B cell (primary cell): ENCODE measurements at regions not wholly inside any gene's neighbourhood (a gene's known extent, or its start where the extent isn't known, plus 50 kb on each side); places are given as distances from the start of the nearest gene placed in this dataset.

Experiments used
- ATAC-seq: fragments of 200-7000 bp; cut with Tn5 transposase; one replicate; pipeline ENCODE4 v1.10.0; 2021; ENCODE audit warnings: low read depth, mild to moderate bottlenecking, moderate number of reproducible peaks, moderate library complexity
- CTCF ChIA-PET: fragments of 350-600 bp; sonication (Branson Sonifier 250); formaldehyde crosslinking; loops from one replicate; lab custom pipeline; 2021; ENCODE audit warnings: antibody characterized with exemption, inconsistent platforms; lab: Charles Lee
- POLR2A ChIA-PET: fragments of 350-600 bp; sonication (Branson Sonifier 250); formaldehyde crosslinking; loops from one replicate; lab custom pipeline; 2021; ENCODE audit warnings: antibody characterized with exemption; lab: Charles Lee
- DNase-seq: peaks from one replicate; pipeline ENCODE4 v3.0.0; 2013
- H2AFZ ChIP-seq: 2 replicates; pipeline ENCODE4 v1.6.1; 2012; ENCODE audit warnings: mild to moderate bottlenecking, low read depth, low read length; ENCODE audit not compliant: insufficient read depth, poor library complexity, severe bottlenecking
- H3K27ac ChIP-seq, 2 donors: 1 replicate in 1 of 2; 2 replicates in 1 of 2; pipeline ENCODE4 v1.5.1; 2012 to 2013; ENCODE audit warnings: low read length in 2 of 2, mild to moderate bottlenecking in 2 of 2, moderate library complexity in 1 of 2
- H3K27me3 ChIP-seq, 4 experiments: fragments of 200-600 bp in 1 of 4; sonication (generic) in 1 of 4; replicated peaks in 1 of 4; 1 replicate in 2 of 4; 2 replicates in 2 of 4; pipeline versions ENCODE4 v1.6.1 to v1.7.0; 2013 to 2016; ENCODE audit warnings: low read length in 3 of 4, mild to moderate bottlenecking in 2 of 4, mixed read lengths in 1 of 4, moderate library complexity in 1 of 4; ENCODE audit not compliant: insufficient read depth in 4 of 4, control insufficient read depth in 3 of 4; ENCODE audit errors: control extremely low read depth in 1 of 4
- H3K36me3 ChIP-seq, 2 experiments: replicated peaks in 1 of 2; 1 replicate in 1 of 2; 2 replicates in 1 of 2; pipeline versions ENCODE4 v1.6.1 to v1.7.1; 2013; ENCODE audit warnings: low read length in 1 of 2; ENCODE audit not compliant: insufficient read depth in 2 of 2, control insufficient read depth in 1 of 2; ENCODE audit errors: control extremely low read depth in 1 of 2, extremely low read depth in 1 of 2
- H3K4me1 ChIP-seq, 2 donors: fragments of 200-600 bp in 1 of 2; sonication (generic) in 1 of 2; 1 replicate in 1 of 2; 2 replicates in 1 of 2; pipeline versions ENCODE4 v1.5.1 to v1.6.1; 2013 to 2017; ENCODE audit warnings: low read length in 2 of 2; ENCODE audit not compliant: control insufficient read depth in 2 of 2, insufficient read depth in 2 of 2
- H3K4me2 ChIP-seq: replicated peaks from 2 replicates; pipeline ENCODE3; 2012; ENCODE audit warnings: mild to moderate bottlenecking, low read depth, low read length; ENCODE audit not compliant: poor library complexity, severe bottlenecking
- H3K4me3 ChIP-seq, 5 experiments: fragments of 200-600 bp in 1 of 5; sonication (generic) in 1 of 5; 1 replicate in 3 of 5; 2 replicates in 2 of 5; pipeline versions ENCODE4 v1.5.1 to v1.7.0; 2011 to 2016; ENCODE audit warnings: low read length in 4 of 5, mild to moderate bottlenecking in 4 of 5, low read depth in 2 of 5, control low read depth in 1 of 5, moderate library complexity in 1 of 5; ENCODE audit not compliant: insufficient read depth in 1 of 5; ENCODE audit errors: control extremely low read depth in 1 of 5, extremely low read depth in 1 of 5
- H3K79me2 ChIP-seq: fragments of 200-600 bp; sonication (generic); one replicate; pipeline ENCODE4 v1.6.0; 2016; ENCODE audit warnings: low read length; ENCODE audit not compliant: control insufficient read depth, insufficient read depth
- H3K9ac ChIP-seq: fragments of 200-600 bp; sonication (generic); 2 replicates; pipeline ENCODE4 v1.6.1; 2017; ENCODE audit warnings: mild to moderate bottlenecking, low read length, moderate library complexity
- H3K9me3 ChIP-seq, 3 donors: one replicate each; pipeline versions ENCODE4 v1.6.1 to v1.7.1; 2013; ENCODE audit warnings: low read length in 2 of 3; ENCODE audit not compliant: control insufficient read depth in 2 of 3, insufficient read depth in 1 of 3; ENCODE audit errors: control extremely low read depth in 1 of 3
- H4K20me1 ChIP-seq: 2 replicates; pipeline ENCODE4 v1.6.0; 2012; ENCODE audit warnings: mild to moderate bottlenecking, low read length; ENCODE audit not compliant: insufficient read depth, control insufficient read depth, poor library complexity, severe bottlenecking
- H3K27ac Mint-ChIP-seq: one replicate; pipeline ENCODE4 v1.8.0; 2021; ENCODE audit warnings: mixed read lengths
- H3K27me3 Mint-ChIP-seq: one replicate; pipeline ENCODE4 v1.8.0; 2021; ENCODE audit warnings: mixed read lengths
- H3K4me1 Mint-ChIP-seq: one replicate; pipeline ENCODE4 v1.8.0; 2021; ENCODE audit warnings: mixed read lengths
- H3K4me3 Mint-ChIP-seq: one replicate; pipeline ENCODE4 v1.8.0; 2021; ENCODE audit warnings: mixed read lengths
- H3K9me3 Mint-ChIP-seq: one replicate; pipeline ENCODE4 v1.8.0; 2022; ENCODE audit warnings: mixed read lengths; ENCODE audit not compliant: insufficient read depth
- CTCF ChIP-seq: fragments of 200-600 bp; IDR thresholded peaks from one replicate; pipeline ENCODE4 v1.8.0; 2022; ENCODE audit warnings: antibody characterized with exemption, mild to moderate bottlenecking
- EZH2 ChIP-seq: IDR thresholded peaks from 2 replicates; pipeline ENCODE4 v1.6.1; 2012; ENCODE audit warnings: borderline replicate concordance, low read depth, mild to moderate bottlenecking, moderate library complexity, low read length; ENCODE audit not compliant: insufficient read depth, poor library complexity, severe bottlenecking
- WGBS: methylation state at CpG from one replicate; pipeline ENCODE4 v1.1.5; 2013; ENCODE audit warnings: missing lambda C conversion rate; ENCODE audit not compliant: insufficient coverage; 5-methylcytosine and 5-hydroxymethylcytosine counted together
- intact Hi-C: fragments of 100-400 bp; cut with micrococcal nuclease; formaldehyde crosslinking; loops from one replicate; pipeline ENCODE4 v1.10.0; 2022

GRCh38 chr2:228247335-228247734 is 65.8 kb upstream of the SPHKAP start:
- H3K27me3 ChIP-seq = no peaks in the 10 kb centered on the region
- CTCF ChIA-PET = no interaction called here
- WGBS = no CpG with 5 or more reads among the region's 2 CpGs
- DNase-seq (no peak), ATAC-seq (no peak)
- H2AFZ ChIP-seq = no peak overlapping the region
- TF ChIP-seq CTCF (no peak), EZH2 (no peak)
- Mint-ChIP-seq H3K4me3 (no peak overlapping the region), H3K27ac (no peak overlapping the region), H3K9me3 (peaks cover 3% of the 10 kb centered on the region), H3K4me1 (no peaks in the 10 kb centered on the region), H3K27me3 (no peaks in the 10 kb centered on the region)
- H3K79me2 ChIP-seq = no peaks in the 10 kb centered on the region
- H4K20me1 ChIP-seq = no peaks in the 10 kb centered on the region
- intact Hi-C loops = no loop called here
- no peak overlapping the region for H3K4me3 ChIP-seq
- POLR2A ChIA-PET = no interaction called here
- H3K27ac ChIP-seq = no peak overlapping the region
- no peaks in the 10 kb centered on the region for H3K4me1 ChIP-seq
- H3K36me3 ChIP-seq = no peaks in the 10 kb centered on the region
- no peak overlapping the region for H3K4me2 ChIP-seq
- H3K9ac ChIP-seq = no peak overlapping the region
- peaks cover 0 to 9% (median 0%) of the 10 kb centered on the region in 3 donors for H3K9me3 ChIP-seq

GRCh38 chr2:228245601-228246000 is 64.1 kb upstream of the SPHKAP start:
- no peaks in the 10 kb centered on the region for H4K20me1 ChIP-seq
- no peak overlapping the region for H3K4me2 ChIP-seq
- intact Hi-C loops = no loop called here
- H3K9ac ChIP-seq = no peak overlapping the region
- ATAC-seq (no peak), DNase-seq (no peak)
- no peaks in the 10 kb centered on the region for H3K4me1 ChIP-seq
- H3K27me3 Mint-ChIP-seq = no peaks in the 10 kb centered on the region
- ChIA-PET POLR2A (no interaction called here), CTCF (no interaction called here)
- no peak overlapping the region for H3K4me3 Mint-ChIP-seq
- H3K9me3 ChIP-seq = peaks cover 0 to 3% (median 0%) of the 10 kb centered on the region in 3 donors
- no peak for TF ChIP-seq CTCF
- no peak for TF ChIP-seq EZH2
- no peak overlapping the region for H2AFZ ChIP-seq
- no peaks in the 10 kb centered on the region for H3K79me2 ChIP-seq
- no peak overlapping the region for H3K27ac ChIP-seq
- WGBS = 92% methylated on average over 1 of the region's 4 CpGs
- no peaks in the 10 kb centered on the region for H3K36me3 ChIP-seq
- H3K4me3 ChIP-seq = no peak overlapping the region
- peaks cover 3% of the 10 kb centered on the region for H3K9me3 Mint-ChIP-seq
- H3K27me3 ChIP-seq = no peaks in the 10 kb centered on the region
- no peaks in the 10 kb centered on the region for H3K4me1 Mint-ChIP-seq
- no peak overlapping the region for H3K27ac Mint-ChIP-seq
